SH-SY5Y (cell line): ENCODE measurements at regions not wholly inside any gene's neighbourhood (a gene's known extent, or its start where the extent isn't known, plus 50 kb on each side); places are given as distances from the start of the nearest gene placed in this dataset.

Source experiments
- GATA2 ChIP-seq: IDR thresholded peaks from 2 replicates; pipeline ENCODE4 v1.6.1; 2011; ENCODE audit warnings: mild to moderate bottlenecking, low read depth, low read length
- GATA3 ChIP-seq: IDR thresholded peaks from 2 replicates; pipeline ENCODE4 v1.6.1; 2011; ENCODE audit warnings: low read depth, mild to moderate bottlenecking, low read length, moderate library complexity

DNA sequence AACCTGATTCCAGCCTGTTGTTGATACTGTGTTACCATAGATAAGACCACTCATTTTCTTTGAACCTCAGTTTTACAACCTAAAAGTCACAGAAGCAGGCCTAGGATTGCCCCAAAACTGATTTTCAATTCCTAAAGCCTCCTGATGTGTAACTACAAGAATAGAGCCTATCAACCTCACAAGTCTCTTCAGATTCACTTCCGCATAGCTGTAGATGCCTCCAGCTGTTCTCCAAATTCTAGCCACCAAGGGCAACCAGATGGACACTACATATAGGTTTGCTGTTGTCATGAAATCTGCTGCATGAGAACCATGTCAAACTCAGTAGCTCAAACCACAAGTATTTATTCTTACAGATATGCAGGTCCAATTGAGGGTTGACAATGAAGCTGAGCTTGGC is 143.5 kb downstream of the SPATA31D1 start:
- no peak for TF ChIP-seq GATA2
- no peak for TF ChIP-seq GATA3
